Gastrocnemius medialis (tissue), 4 donors: ENCODE measurements at regions not wholly inside any gene's neighbourhood (a gene's known extent, or its start where the extent isn't known, plus 50 kb on each side); places are given as distances from the start of the nearest gene placed in this dataset.

Experiments
- ATAC-seq, 2 donors: fragments of 150-250 bp; one replicate each; pipeline ENCODE4 v1.9.1; 2016
- DNase-seq, 2 donors: peaks; one replicate each; pipeline ENCODE4 v3.0.0-alpha.2; 2019
- H3K27ac ChIP-seq, 4 donors: fragments of 200-600 bp; sonication (generic); 1 replicate in 1 of 4; 2 replicates in 3 of 4; pipeline ENCODE4 v1.5.1; 2016 to 2018; ENCODE audit warnings: mild to moderate bottlenecking in 2 of 4, moderate library complexity in 1 of 4
- H3K27me3 ChIP-seq, 3 donors: fragments of 200-600 bp; sonication (generic) in 2 of 3; 1 replicate in 1 of 3; 2 replicates in 2 of 3; pipeline versions ENCODE4 v1.5.1 to v1.6.0; 2016 to 2019; ENCODE audit warnings: mild to moderate bottlenecking in 1 of 3, moderate library complexity in 1 of 3
- H3K36me3 ChIP-seq, 2 donors: fragments of 200-600 bp; sonication (generic) in 1 of 2; one replicate each; pipeline ENCODE4 v1.5.1; 2017 to 2018
- H3K4me1 ChIP-seq, 2 donors: fragments of 200-600 bp; sonication (generic) in 1 of 2; one replicate each; pipeline ENCODE4 v1.5.1; 2016 to 2017; ENCODE audit warnings: mild to moderate bottlenecking in 2 of 2
- H3K4me3 ChIP-seq, 4 donors: fragments of 200-600 bp; sonication (generic) in 3 of 4; 1 replicate in 1 of 4; 2 replicates in 3 of 4; pipeline ENCODE4 v1.5.1; 2016 to 2019; ENCODE audit warnings: mild to moderate bottlenecking in 2 of 4
- H3K9me3 ChIP-seq, 3 donors: fragments of 200-600 bp; sonication (generic) in 2 of 3; 1 replicate in 1 of 3; 2 replicates in 2 of 3; pipeline ENCODE4 v1.5.1; 2016 to 2019
- POLR2A ChIP-seq, 2 donors: fragments of 450-650 bp; IDR thresholded peaks; one replicate each; pipeline ENCODE4 v1.6.1; 2017; ENCODE audit warnings: antibody characterized with exemption in 2 of 2, mild to moderate bottlenecking in 2 of 2, moderate library complexity in 2 of 2
- in situ Hi-C, 4 donors: fragments of 200-750 bp; cut with MboI; loops; one replicate each; pipeline versions ENCODE4 v1.15.0 to v1.8.0; 2017; ENCODE audit warnings: low sequenced_read_pairs in 4 of 4
- intact Hi-C: fragments of 100-400 bp; cut with DNase I; formaldehyde crosslinking; loops from one replicate; pipeline ENCODE4 v1.15.1; 2023; ENCODE audit warnings: low total_unique reads
- TF ChIP-seq, protein P1 (sequence below), 5 experiments: fragments of 450-650 bp in 3 of 5; fragments of 200-600 bp in 2 of 5; sonication (generic) in 2 of 5; IDR thresholded peaks in 4 of 5; conservative IDR thresholded peaks in 1 of 5; 1 replicate in 4 of 5; 2 replicates in 1 of 5; pipeline ENCODE4 v1.5.1; 2016 to 2019; ENCODE audit warnings: antibody characterized with exemption in 5 of 5, mild to moderate bottlenecking in 3 of 5, moderate library complexity in 3 of 5

DNA sequence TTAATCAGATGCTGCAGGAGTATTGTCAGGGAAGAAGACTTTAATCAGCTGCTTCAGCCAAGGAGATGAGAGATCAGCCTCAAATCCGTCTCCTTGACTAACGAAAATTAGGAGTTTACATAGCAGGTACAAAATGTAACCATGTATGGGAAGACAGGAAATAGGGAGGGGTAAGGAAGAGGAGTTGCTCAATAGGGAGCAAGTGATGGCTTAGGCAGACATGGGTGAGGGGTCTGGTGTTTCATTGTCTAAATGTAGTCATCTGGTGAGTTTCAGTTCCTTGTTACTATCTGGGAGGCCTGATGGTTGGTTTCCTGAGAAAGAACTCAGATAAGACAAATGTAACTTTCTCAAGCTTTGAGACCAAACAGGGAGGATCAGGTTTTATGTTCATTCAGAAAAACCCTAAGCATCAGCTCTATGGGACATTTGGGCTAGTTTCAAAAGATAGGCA, 217.3 kb upstream of the SULF2 start:
- H3K36me3 ChIP-seq: no peaks in the 10 kb centered on the region
- H3K4me1 ChIP-seq: no peaks in the 10 kb centered on the region
- no peaks in the 10 kb centered on the region for H3K27me3 ChIP-seq
- no peak overlapping the region for H3K4me3 ChIP-seq
- no peak for DNase-seq
- in situ Hi-C loops (no loop called here), intact Hi-C loops (no loop called here)
- no peak for ATAC-seq
- no peak overlapping the region for H3K27ac ChIP-seq
- TF ChIP-seq, protein P1, sequence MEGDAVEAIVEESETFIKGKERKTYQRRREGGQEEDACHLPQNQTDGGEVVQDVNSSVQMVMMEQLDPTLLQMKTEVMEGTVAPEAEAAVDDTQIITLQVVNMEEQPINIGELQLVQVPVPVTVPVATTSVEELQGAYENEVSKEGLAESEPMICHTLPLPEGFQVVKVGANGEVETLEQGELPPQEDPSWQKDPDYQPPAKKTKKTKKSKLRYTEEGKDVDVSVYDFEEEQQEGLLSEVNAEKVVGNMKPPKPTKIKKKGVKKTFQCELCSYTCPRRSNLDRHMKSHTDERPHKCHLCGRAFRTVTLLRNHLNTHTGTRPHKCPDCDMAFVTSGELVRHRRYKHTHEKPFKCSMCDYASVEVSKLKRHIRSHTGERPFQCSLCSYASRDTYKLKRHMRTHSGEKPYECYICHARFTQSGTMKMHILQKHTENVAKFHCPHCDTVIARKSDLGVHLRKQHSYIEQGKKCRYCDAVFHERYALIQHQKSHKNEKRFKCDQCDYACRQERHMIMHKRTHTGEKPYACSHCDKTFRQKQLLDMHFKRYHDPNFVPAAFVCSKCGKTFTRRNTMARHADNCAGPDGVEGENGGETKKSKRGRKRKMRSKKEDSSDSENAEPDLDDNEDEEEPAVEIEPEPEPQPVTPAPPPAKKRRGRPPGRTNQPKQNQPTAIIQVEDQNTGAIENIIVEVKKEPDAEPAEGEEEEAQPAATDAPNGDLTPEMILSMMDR (IDR thresholded peaks at IDR 0.05 in 4 of 5, conservative IDR thresholded peaks at IDR 0.05 in 1 of 5): no peak
- TF ChIP-seq POLR2A (IDR thresholded peaks at IDR 0.05): no peak
- H3K9me3 ChIP-seq: no peaks in the 10 kb centered on the region

DNA sequence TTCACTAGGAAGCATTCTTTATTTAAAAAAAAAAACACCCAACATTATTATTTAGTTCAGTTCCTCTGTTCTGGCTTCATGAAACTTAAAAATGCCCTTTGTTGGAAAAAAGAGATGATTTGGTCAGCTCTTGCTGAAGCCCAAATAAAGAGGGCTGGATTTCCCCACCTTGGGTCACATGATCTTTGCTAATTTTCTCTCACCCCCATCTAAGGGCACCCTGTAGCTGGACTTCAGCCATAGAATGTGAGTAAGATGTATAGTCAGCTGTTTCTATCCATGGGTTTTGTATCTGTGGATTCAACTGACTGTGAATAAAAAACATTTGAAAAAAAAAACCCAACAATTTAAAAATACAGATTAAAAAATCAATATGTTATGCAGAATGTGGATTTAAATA, 213.9 kb upstream of the SULF2 start:
- Histone ChIP-seq H3K27me3 (no peaks in the 10 kb centered on the region), H3K9me3 (no peaks in the 10 kb centered on the region), H3K4me3 (no peak overlapping the region), H3K27ac (no peak overlapping the region), H3K4me1 (no peaks in the 10 kb centered on the region), H3K36me3 (no peaks in the 10 kb centered on the region)
- ATAC-seq (no peak), DNase-seq (no peak)
- intact Hi-C loops (no loop called here), in situ Hi-C loops (no loop called here)
- TF ChIP-seq POLR2A (IDR thresholded peaks at IDR 0.05): no peak
- TF ChIP-seq, protein P1 (IDR thresholded peaks at IDR 0.05 in 4 of 5, conservative IDR thresholded peaks at IDR 0.05 in 1 of 5): no peak

DNA sequence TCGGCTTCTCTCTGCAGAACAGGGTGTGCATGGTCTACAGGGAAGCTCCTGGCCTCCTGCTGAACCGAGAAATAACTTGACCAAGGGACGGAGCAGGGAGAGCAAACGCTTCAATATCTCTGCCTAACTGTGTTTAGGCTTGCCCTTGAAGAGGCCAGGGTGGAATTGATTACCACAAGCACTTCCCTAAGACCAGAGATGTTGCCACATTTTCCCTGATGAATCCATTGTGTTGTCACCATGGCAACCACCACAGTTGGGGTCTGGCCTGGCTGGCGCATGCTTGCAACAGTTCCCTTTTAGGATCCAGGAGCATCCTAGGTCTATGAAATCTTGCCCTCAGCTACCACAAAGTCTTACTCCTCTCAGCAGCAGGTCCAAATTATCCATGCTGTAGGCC, 213.5 kb upstream of the SULF2 start:
- in situ Hi-C loops: no loop called here
- Histone ChIP-seq H3K27me3 (no peaks in the 10 kb centered on the region), H3K4me3 (no peak overlapping the region), H3K9me3 (no peaks in the 10 kb centered on the region), H3K36me3 (no peaks in the 10 kb centered on the region), H3K4me1 (no peaks in the 10 kb centered on the region), H3K27ac (no peak overlapping the region)
- DNase-seq (no peak), ATAC-seq (no peak)
- intact Hi-C loops: no loop called here
- TF ChIP-seq POLR2A (IDR thresholded peaks at IDR 0.05): no peak
- TF ChIP-seq, protein P1 (IDR thresholded peaks at IDR 0.05 in 4 of 5, conservative IDR thresholded peaks at IDR 0.05 in 1 of 5): no peak

DNA sequence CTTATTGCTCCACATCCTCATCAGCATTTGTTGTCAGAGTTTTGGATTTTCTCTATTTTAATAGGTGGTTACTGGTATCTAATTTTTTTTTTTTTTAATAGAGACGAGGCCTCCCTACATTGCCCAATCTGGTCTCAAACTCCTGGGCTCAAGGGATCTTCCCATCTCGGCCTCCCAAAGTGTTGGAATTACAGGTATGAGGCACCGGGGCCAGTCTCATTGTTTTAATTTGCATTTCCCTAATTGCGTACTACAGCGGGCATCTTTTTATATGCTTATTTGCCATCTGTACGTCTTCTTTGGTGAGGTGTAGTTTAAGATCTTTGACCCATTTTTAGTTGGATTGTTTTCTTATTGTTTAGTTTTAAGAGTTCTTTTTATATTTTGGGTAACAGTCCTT, 210.4 kb upstream of the SULF2 start:
- H3K4me1 ChIP-seq: no peaks in the 10 kb centered on the region
- no peaks in the 10 kb centered on the region for H3K9me3 ChIP-seq
- no peak overlapping the region for H3K4me3 ChIP-seq
- DNase-seq (no peak), ATAC-seq (no peak)
- H3K27ac ChIP-seq: no peak overlapping the region
- no peaks in the 10 kb centered on the region for H3K36me3 ChIP-seq
- in situ Hi-C loops (no loop called here), intact Hi-C loops (no loop called here)
- no peaks in the 10 kb centered on the region for H3K27me3 ChIP-seq
- TF ChIP-seq, protein P1 (IDR thresholded peaks at IDR 0.05 in 4 of 5, conservative IDR thresholded peaks at IDR 0.05 in 1 of 5): no peak

DNA sequence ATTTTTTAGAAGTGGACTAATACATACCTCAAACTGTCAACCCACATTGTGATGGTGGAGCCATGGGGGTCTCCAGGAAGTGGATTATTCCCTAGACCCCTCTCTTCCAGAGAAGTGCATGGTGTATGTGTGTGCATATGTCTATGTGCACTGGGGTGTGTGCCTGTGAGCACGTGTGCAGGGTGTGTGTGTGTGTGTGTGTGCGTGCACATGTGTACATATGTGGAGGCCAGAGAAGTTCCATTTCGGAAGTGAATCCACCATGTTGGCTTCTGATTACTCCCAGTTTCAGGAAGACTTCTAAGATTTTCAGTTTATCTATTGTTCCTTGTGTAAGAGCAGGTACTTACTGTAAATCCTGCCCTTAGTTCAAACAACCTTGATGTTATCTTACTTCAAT, 208.5 kb upstream of the SULF2 start:
- ATAC-seq (no peak), DNase-seq (no peak)
- TF ChIP-seq POLR2A (IDR thresholded peaks at IDR 0.05): no peak
- TF ChIP-seq, protein P1 (IDR thresholded peaks at IDR 0.05 in 4 of 5, conservative IDR thresholded peaks at IDR 0.05 in 1 of 5): no peak
- no peaks in the 10 kb centered on the region for H3K4me1 ChIP-seq
- no peaks in the 10 kb centered on the region for H3K36me3 ChIP-seq
- H3K9me3 ChIP-seq: no peaks in the 10 kb centered on the region
- intact Hi-C loops: no loop called here
- in situ Hi-C loops: no loop called here
- H3K27me3 ChIP-seq: no peaks in the 10 kb centered on the region
- no peak overlapping the region for H3K27ac ChIP-seq
- H3K4me3 ChIP-seq: no peak overlapping the region
